Left ventricle myocardium superior (tissue), 1 donor: ENCODE measurements at regions not wholly inside any gene's neighbourhood (a gene's known extent, or its start where the extent isn't known, plus 50 kb on each side); places are given as distances from the start of the nearest gene placed in this dataset.
"Not testable (repeated sequence)": the region's sequence is repeated elsewhere in the genome, so short reads cannot be mapped to it uniquely, and the experiment has no call there.

ENCODE experiments used
- ATAC-seq: fragments of 200-7000 bp; cut with Tn5 transposase; one replicate; pipeline ENCODE4 v1.9.1; 2020; ENCODE audit warnings: mild to moderate bottlenecking, moderate library complexity
- DNase-seq: peaks from one replicate; pipeline ENCODE4 v3.0.0-alpha.2; 2020
- intact Hi-C: fragments of 100-400 bp; cut with micrococcal nuclease; formaldehyde crosslinking; loops from one replicate; pipeline ENCODE4 v1.11.0; 2022
- donor health status: DM: no; HTN: yes; CAD: no; lungs with severe emphysema.

GRCh38 chr4:66000510-66001117 is 330.3 kb upstream of the EPHA5 start:
- intact Hi-C loops: no loop called here
- DNase-seq: no peak
- ATAC-seq: no peak

- DNase-seq: no peak
- intact Hi-C loops: no loop called here
- ATAC-seq: no peak
Observed at GRCh38 chr4:65999518-65999871, 329.2 kb upstream of the EPHA5 start.

GRCh38 chr4:65998807-65999517 is 328.7 kb upstream of the EPHA5 start:
- intact Hi-C loops, DNase-seq, ATAC-seq: not testable (repeated sequence)

GRCh38 chr4:65983061-65983460 is 312.8 kb upstream of the EPHA5 start:
- ATAC-seq: no peak
- intact Hi-C loops: no loop called here
- no peak for DNase-seq

- no peak for DNase-seq
- intact Hi-C loops: no loop called here
- ATAC-seq: no peak
Observed at GRCh38 chr4:65976287-65976686, 306.0 kb upstream of the EPHA5 start.

- intact Hi-C loops: no loop called here
- DNase-seq (no peak), ATAC-seq (no peak)
Observed at GRCh38 chr4:65973186-65973585, 302.9 kb upstream of the EPHA5 start.

- intact Hi-C loops: no loop called here
- DNase-seq (no peak), ATAC-seq (no peak)
Observed at GRCh38 chr4:65971686-65972085, 301.4 kb upstream of the EPHA5 start.

GRCh38 chr4:65968831-65969558 is 298.7 kb upstream of the EPHA5 start:
- DNase-seq: no peak
- ATAC-seq: peak; percentile 54
- intact Hi-C loops: no loop called here

- intact Hi-C loops: no loop called here
- no peak for ATAC-seq
Observed at GRCh38 chr4:65960751-65961150, 290.5 kb upstream of the EPHA5 start.

GRCh38 chr4:65954416-65954815 is 284.1 kb upstream of the EPHA5 start:
- intact Hi-C loops: no loop called here
- no peak for ATAC-seq
- DNase-seq: no peak

More at GRCh38 chr4:65960751-65961150, 290.5 kb upstream of the EPHA5 start:
- DNase-seq: no peak

- ATAC-seq (no peak), DNase-seq (no peak)
- intact Hi-C loops: no loop called here
Observed at GRCh38 chr4:65951177-65951576, 280.9 kb upstream of the EPHA5 start.

- intact Hi-C loops: no loop called here
- no peak for ATAC-seq
- DNase-seq: no peak
Observed at GRCh38 chr4:65943076-65943475, 272.8 kb upstream of the EPHA5 start.

GRCh38 chr4:65924843-65925242 is 254.6 kb upstream of the EPHA5 start:
- no peak for DNase-seq
- intact Hi-C loops: no loop called here

GRCh38 chr4:65923616-65924015 is 253.3 kb upstream of the EPHA5 start:
- no peak for DNase-seq
- intact Hi-C loops: no loop called here
- ATAC-seq: no peak

More at GRCh38 chr4:65924843-65925242, 254.6 kb upstream of the EPHA5 start:
- ATAC-seq: no peak

- ATAC-seq: no peak
- DNase-seq: no peak
- intact Hi-C loops: no loop called here
Observed at GRCh38 chr4:65921180-65921579, 250.9 kb upstream of the EPHA5 start.

- intact Hi-C loops: no loop called here
- DNase-seq: no peak
- ATAC-seq: no peak
Observed at GRCh38 chr4:65918872-65919271, 248.6 kb upstream of the EPHA5 start.

- intact Hi-C loops: no loop called here
- DNase-seq: no peak
Observed at GRCh38 chr4:65918212-65918611, 247.9 kb upstream of the EPHA5 start.

GRCh38 chr4:65917486-65917885 is 247.2 kb upstream of the EPHA5 start:
- no peak for ATAC-seq
- intact Hi-C loops: no loop called here

More at GRCh38 chr4:65918212-65918611, 247.9 kb upstream of the EPHA5 start:
- ATAC-seq: no peak

GRCh38 chr4:65911720-65912119 is 241.4 kb upstream of the EPHA5 start:
- peak; percentile 5 for DNase-seq
- ATAC-seq: no peak
- intact Hi-C loops: no loop called here

More at GRCh38 chr4:65917486-65917885, 247.2 kb upstream of the EPHA5 start:
- no peak for DNase-seq

- intact Hi-C loops: no loop called here
- ATAC-seq (no peak), DNase-seq (no peak)
Observed at GRCh38 chr4:65893957-65894755, 223.9 kb upstream of the EPHA5 start.
